ENCODE measurements at regions not wholly inside any gene's neighbourhood (a gene's known extent, or its start where the extent isn't known, plus 50 kb on each side); places are given as distances from the start of the nearest gene placed in this dataset.

DNA sequence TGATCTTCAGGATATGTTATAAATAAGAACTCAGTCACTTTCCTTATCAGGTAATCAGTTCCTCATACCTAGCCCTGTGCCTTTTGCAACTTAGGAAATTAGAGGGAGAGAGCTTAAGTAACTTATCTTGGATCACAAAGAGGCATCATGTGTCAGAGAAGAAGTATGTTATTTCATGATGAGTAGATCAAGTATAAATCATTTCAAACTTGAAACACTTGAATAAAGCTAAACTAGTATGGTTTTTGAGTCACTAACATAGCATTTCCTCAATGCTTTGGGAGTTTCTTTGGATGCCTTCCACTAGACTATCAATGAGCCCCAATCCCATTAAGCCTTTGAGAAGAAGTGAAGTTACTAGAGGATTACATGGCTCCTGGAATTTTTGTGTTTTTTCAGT is 102.6 kb upstream of the TNFAIP3 start:
- in situ Hi-C loops (cut with MboI; ENCODE audit: low sequenced_read_pairs, unreplicated experiment), result no loop called here
- no peak for DNase-seq (ENCODE audit: low spot score)
- TF ChIP-seq, protein P1, sequence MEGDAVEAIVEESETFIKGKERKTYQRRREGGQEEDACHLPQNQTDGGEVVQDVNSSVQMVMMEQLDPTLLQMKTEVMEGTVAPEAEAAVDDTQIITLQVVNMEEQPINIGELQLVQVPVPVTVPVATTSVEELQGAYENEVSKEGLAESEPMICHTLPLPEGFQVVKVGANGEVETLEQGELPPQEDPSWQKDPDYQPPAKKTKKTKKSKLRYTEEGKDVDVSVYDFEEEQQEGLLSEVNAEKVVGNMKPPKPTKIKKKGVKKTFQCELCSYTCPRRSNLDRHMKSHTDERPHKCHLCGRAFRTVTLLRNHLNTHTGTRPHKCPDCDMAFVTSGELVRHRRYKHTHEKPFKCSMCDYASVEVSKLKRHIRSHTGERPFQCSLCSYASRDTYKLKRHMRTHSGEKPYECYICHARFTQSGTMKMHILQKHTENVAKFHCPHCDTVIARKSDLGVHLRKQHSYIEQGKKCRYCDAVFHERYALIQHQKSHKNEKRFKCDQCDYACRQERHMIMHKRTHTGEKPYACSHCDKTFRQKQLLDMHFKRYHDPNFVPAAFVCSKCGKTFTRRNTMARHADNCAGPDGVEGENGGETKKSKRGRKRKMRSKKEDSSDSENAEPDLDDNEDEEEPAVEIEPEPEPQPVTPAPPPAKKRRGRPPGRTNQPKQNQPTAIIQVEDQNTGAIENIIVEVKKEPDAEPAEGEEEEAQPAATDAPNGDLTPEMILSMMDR (IDR thresholded peaks at IDR 0.05; ENCODE audit: borderline replicate concordance, control extremely low read depth, extremely low read depth, insufficient read depth, missing control alignments), result no peak

DNA sequence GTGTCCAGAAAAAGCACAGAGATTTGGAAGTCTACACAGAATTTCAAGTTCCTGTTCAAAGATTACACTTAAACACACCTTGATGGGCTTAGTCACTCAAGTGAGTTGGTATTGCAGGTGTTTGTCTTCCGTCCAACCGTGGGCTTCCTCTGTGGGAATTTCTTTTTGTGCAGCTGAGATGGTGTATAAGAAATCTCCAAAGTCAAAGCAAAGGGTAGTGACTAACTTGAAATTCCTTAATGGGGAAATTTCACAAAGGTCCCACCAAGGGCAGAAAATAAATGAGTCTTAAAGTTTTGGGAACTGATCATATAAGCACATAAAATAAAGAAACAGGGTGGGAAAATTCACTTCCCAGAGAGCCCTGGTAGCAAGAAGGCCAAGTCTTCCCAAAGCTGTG is 102.0 kb upstream of the TNFAIP3 start:
- in situ Hi-C loops (cut with MboI; ENCODE audit: low sequenced_read_pairs, unreplicated experiment), result no loop called here

DNA sequence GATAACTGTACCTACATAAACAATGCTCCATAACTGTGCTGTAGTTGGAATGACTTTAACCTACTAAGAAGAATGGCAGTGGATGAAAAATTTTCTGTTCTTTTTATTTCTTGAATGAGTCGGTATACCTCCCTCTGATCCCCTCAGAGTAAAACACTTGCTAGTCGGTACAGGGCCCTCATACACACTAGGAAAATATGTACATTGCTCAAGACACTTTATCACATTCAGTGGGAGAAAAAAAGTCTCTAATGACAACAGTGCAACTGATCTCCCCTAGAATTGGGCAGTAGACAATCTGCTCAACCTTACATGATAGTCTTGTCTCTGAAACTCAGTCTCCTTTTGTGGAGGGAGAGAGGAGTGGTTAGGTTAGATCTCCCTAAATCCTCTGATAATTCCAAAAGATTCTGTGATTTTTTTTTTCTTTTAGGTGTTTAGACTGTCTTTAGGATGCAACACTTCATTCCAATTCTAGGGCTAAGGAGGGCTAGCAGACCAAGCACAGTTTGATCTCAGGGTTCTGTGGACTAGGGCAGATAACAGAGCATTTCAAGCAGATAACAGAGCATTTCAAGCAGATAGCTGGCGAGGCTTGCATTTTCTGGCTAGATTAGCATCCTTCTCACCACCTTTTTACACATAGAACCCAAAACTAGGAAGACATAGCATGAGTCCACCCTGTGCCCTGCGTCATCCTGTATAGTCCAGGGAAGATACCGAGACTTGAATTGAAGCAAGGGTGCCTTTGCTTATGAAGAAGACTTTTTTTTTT is 100.3 kb upstream of the TNFAIP3 start:
- DNase-seq (ENCODE audit: low spot score), result no peak
- TF ChIP-seq, protein P1 (IDR thresholded peaks at IDR 0.05; ENCODE audit: borderline replicate concordance, control extremely low read depth, extremely low read depth, insufficient read depth, missing control alignments), result no peak
- in situ Hi-C loops (cut with MboI; ENCODE audit: low sequenced_read_pairs, unreplicated experiment), result no loop called here

More for the DNA sequence above, 102.0 kb upstream of the TNFAIP3 start:
- TF ChIP-seq, protein P1 (IDR thresholded peaks at IDR 0.05; ENCODE audit: borderline replicate concordance, control extremely low read depth, extremely low read depth, insufficient read depth, missing control alignments), result no peak
- no peak for DNase-seq (ENCODE audit: low spot score)

DNA sequence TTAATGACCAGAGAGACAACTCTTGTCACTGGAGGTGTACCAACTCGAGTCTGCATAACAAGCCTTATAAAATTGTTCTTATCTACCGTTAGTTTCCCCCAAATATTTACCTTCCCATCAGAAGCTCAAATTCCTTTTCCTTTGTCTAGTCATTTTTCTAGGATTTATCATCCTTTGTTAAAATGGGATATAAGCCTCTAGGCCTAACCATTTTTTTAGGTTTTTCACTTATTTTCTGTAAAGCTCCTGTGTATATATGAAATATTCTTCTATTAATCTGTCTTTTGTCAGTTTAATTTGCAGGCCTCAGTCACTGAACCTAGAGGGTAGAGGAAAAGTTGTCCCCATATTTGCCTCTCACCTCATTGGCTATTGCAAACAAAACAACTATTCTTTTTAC is 99.6 kb upstream of the TNFAIP3 start:
- in situ Hi-C loops (cut with MboI; ENCODE audit: low sequenced_read_pairs, unreplicated experiment), result no loop called here
- TF ChIP-seq, protein P1 (IDR thresholded peaks at IDR 0.05; ENCODE audit: borderline replicate concordance, control extremely low read depth, extremely low read depth, insufficient read depth, missing control alignments), result no peak
- no peak for DNase-seq (ENCODE audit: low spot score)

DNA sequence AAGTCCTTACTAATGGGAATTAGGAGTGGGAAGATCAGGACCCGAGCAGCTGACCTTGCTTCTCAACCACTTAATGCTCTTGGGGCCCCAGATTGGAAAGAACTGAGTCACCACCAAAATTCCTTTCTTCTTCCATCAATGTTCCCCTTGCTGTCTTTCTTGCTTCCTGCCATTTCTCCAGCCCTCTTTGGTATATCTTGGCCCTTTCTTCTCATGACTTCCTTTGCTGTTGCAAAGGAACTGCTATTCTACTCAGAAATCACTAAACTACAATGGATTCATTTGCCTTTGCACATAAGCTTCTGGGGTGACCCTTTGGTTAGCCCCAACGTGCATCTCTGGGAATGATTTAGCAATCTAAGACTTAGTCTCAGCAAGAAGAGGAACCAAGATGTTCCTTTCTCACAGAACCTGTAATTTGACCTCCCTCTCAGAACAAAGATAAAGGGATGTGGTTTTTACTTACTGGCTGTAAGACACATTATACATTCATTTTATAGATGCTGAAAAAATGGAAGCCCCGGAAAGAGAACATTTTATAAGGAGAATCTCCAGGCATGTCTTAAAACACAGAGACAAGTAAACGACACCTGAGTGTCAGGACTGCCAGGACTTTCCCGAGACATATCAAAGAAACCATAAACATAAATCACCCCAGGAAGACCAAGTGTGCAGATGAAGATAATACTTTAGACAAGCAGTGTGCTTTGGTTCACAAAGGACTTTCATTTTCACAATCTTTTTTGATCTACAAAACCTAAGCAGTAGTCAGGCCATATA is 99.0 kb upstream of the TNFAIP3 start:
- TF ChIP-seq, protein P1 (IDR thresholded peaks at IDR 0.05; ENCODE audit: borderline replicate concordance, control extremely low read depth, extremely low read depth, insufficient read depth, missing control alignments), result no peak
- peak; percentile 46 for DNase-seq (ENCODE audit: low spot score)
- in situ Hi-C loops (cut with MboI; ENCODE audit: low sequenced_read_pairs, unreplicated experiment), result no loop called here

DNA sequence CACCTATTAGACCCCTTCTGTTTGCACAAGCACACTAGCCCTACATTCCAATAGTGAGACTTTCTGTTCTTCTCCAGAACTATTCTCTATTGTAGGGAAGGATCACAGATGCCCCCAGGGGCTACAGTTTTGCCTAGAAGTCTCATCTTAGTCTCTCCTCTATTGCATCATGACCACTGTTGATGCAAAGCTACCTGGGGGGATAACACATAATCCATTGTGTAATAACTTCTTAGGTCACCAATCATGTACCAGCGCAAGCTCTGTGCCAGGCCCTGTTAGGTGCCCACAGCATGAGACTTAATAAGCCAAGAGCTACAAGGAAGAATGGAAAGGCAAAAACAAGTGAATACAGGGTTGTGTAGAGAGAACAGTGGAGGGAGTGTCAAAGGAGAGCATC is 98.1 kb upstream of the TNFAIP3 start:
- TF ChIP-seq, protein P1 (IDR thresholded peaks at IDR 0.05; ENCODE audit: borderline replicate concordance, control extremely low read depth, extremely low read depth, insufficient read depth, missing control alignments), result no peak
- in situ Hi-C loops (cut with MboI; ENCODE audit: low sequenced_read_pairs, unreplicated experiment), result no loop called here
- DNase-seq (ENCODE audit: low spot score), result no peak

All from GM13976 (cell line).